ENCODE measurements at regions not wholly inside any gene's neighbourhood (a gene's known extent, or its start where the extent isn't known, plus 50 kb on each side); places are given as distances from the start of the nearest gene placed in this dataset.

GRCh38 chr10:15460661-15461060, 89.6 kb upstream of the FAM171A1 start:
- no peak for TF ChIP-seq CTCF (IDR thresholded peaks at IDR 0.05)
- no peak for TF ChIP-seq ZFX (IDR thresholded peaks at IDR 0.05; ENCODE audit: borderline replicate concordance)

All from 22Rv1 (cell line).